Fibroblast of the aortic adventitia (primary cell): ENCODE measurements at regions not wholly inside any gene's neighbourhood (a gene's known extent, or its start where the extent isn't known, plus 50 kb on each side); places are given as distances from the start of the nearest gene placed in this dataset.
A peak's percentile ranks its signal among the peaks of the same experiment; 100 is the strongest.
"Not testable (repeated sequence)": the region's sequence is repeated elsewhere in the genome, so short reads cannot be mapped to it uniquely, and the experiment has no call there.

Source experiments
- DNase-seq: peaks from one replicate; pipeline ENCODE4 v3.0.0-alpha.2; 2010; ENCODE audit warnings: low read depth
- H3K4me3 ChIP-seq: 2 replicates; pipeline ENCODE4 v1.5.1; 2011; ENCODE audit warnings: low read depth, mild to moderate bottlenecking, control low read depth, low read length, moderate library complexity
- CTCF ChIP-seq: IDR thresholded peaks from 2 replicates; pipeline ENCODE4 v1.5.1; 2011; ENCODE audit warnings: mild to moderate bottlenecking, low read length, control low read depth, inconsistent platforms; ENCODE audit not compliant: insufficient read depth

- H3K4me3 ChIP-seq, result no peak overlapping the region
- DNase-seq, result peak; percentile 49
- no peak for TF ChIP-seq CTCF
Measured at GRCh38 chr5:143635888-143636287, 176.1 kb upstream of the HMHB1 start.

- TF ChIP-seq CTCF, result no peak
- peak; percentile 87 for DNase-seq
- H3K4me3 ChIP-seq, result no peak overlapping the region
Measured at GRCh38 chr5:143635146-143635752, 176.7 kb upstream of the HMHB1 start.

GRCh38 chr5:143634689-143635088 is 177.3 kb upstream of the HMHB1 start:
- DNase-seq, result no peak
- H3K4me3 ChIP-seq, result no peak overlapping the region
- no peak for TF ChIP-seq CTCF

GRCh38 chr5:143629871-143630659 is 181.9 kb upstream of the HMHB1 start:
- no peak for TF ChIP-seq CTCF
- DNase-seq, result peak; percentile 66
- no peak overlapping the region for H3K4me3 ChIP-seq

GRCh38 chr5:143625048-143625447 is 186.9 kb upstream of the HMHB1 start:
- DNase-seq, H3K4me3 ChIP-seq: not testable (repeated sequence)

- DNase-seq, result no peak
- no peak for TF ChIP-seq CTCF
- no peak overlapping the region for H3K4me3 ChIP-seq
Measured at GRCh38 chr5:143624465-143624864, 187.5 kb upstream of the HMHB1 start.

GRCh38 chr5:143619040-143619439 is 192.9 kb upstream of the HMHB1 start:
- no peak for TF ChIP-seq CTCF
- H3K4me3 ChIP-seq, result no peak overlapping the region

More at GRCh38 chr5:143619040-143619439, 192.9 kb upstream of the HMHB1 start:
- no peak for DNase-seq
